SK-N-MC (cell line): ENCODE measurements at regions not wholly inside any gene's neighbourhood (a gene's known extent, or its start where the extent isn't known, plus 50 kb on each side); places are given as distances from the start of the nearest gene placed in this dataset.

ENCODE experiments used
- EZH2 ChIP-seq: fragments of 200-600 bp; sonication (generic); IDR thresholded peaks from one replicate; pipeline ENCODE4 v1.6.1; 2017; ENCODE audit warnings: antibody characterized with exemption
- FOXP2 ChIP-seq: optimal IDR thresholded peaks from 2 replicates; pipeline ENCODE3; 2011; ENCODE audit warnings: mild to moderate bottlenecking, moderate library complexity; ENCODE audit not compliant: insufficient read depth; ENCODE audit errors: extremely low read length, control extremely low read depth
- POLR2AphosphoS5 ChIP-seq: IDR thresholded peaks from 2 replicates; pipeline ENCODE4 v1.6.1; 2012; ENCODE audit warnings: mild to moderate bottlenecking, low read depth, low read length, borderline replicate concordance

DNA sequence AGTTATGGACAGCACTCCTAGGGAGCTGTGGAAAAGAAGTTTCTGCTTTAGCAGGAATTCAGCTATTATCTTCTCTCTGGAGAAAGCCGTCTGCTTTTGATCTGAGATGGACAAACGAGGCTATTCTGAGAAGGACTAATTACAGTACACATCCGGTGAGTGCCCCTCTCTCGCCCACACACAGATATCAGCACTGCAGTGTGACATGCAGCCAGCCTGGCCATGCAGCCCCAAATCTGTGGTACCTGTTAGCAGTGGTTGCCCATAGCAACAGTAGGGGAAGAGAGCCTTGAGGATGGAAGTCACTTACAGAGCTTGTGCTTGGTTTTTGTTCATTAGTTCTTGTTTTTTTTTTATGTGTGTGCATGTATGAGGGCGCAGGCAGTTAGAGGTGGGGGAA lies 73.9 kb upstream of the TRIB2 start:
- TF ChIP-seq POLR2AphosphoS5, result no peak
- TF ChIP-seq EZH2, result no peak
- no peak for TF ChIP-seq FOXP2
